ENCODE measurements at regions not wholly inside any gene's neighbourhood (a gene's known extent, or its start where the extent isn't known, plus 50 kb on each side); places are given as distances from the start of the nearest gene placed in this dataset.

DNA sequence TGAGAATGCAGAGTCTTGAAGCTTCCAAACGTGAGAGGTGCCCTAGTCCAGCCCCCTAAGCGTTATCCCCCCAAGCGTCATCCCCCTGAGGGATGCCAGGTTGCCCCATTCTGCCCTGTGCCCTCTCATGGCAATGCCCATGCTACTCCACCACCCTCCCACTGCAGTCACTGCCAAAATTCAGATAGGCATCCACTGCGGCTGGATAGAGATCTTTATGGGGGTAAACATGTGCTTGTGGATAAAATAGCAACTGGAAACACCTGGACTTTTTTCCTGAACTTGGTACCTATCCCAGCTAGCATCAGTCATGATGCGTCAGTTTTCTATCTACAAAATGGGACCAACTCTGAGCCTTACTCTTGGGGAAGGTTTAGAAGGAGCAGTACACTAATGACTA is 92.7 kb upstream of the HOXC13 start:
- intact Hi-C loops (cut with micrococcal nuclease) (no loop called here), dilution Hi-C loops (cut with MboI; ENCODE audit: extremely low pct_ligation_motif_present, low sequenced_read_pairs) (no loop called here)
- no peak overlapping the region for H3K4me3 ChIP-seq (replicated peaks in 1 of 3; ENCODE audit: insufficient read depth in 1 of 3, low read depth in 1 of 3, low read length in 3 of 3)
- no peak overlapping the region for H3K4me2 ChIP-seq (ENCODE audit: insufficient read depth, low read length)
- ChIA-PET CTCF (no interaction called here), POLR2A (no interaction called here)
- no peaks in the 10 kb centered on the region for H3K9me1 ChIP-seq (replicated peaks; ENCODE audit: control insufficient read depth, extremely low read depth, insufficient read depth, low read length)
- H3K9ac ChIP-seq (replicated peaks; ENCODE audit: extremely low read depth, insufficient read depth, low read length): no peak overlapping the region
- no peaks in the 10 kb centered on the region for H4K20me1 ChIP-seq (replicated peaks; ENCODE audit: control insufficient read depth, extremely low read depth, insufficient read depth, low read length)
- no peak overlapping the region for H2AFZ ChIP-seq (ENCODE audit: low read depth, low read length)
- no peak for TF ChIP-seq POLR2A (IDR thresholded peaks at IDR 0.05; ENCODE audit: low read depth, low read length)
- TF ChIP-seq EZH2 (IDR thresholded peaks at IDR 0.05; ENCODE audit: borderline replicate concordance, low read depth, low read length, severe bottlenecking): no peak
- no peak for TF ChIP-seq MYC (IDR thresholded peaks at IDR 0.05; ENCODE audit: low read depth, low read length)
- TF ChIP-seq POLR2AphosphoS5 (IDR thresholded peaks at IDR 0.05; ENCODE audit: insufficient read depth, low read depth, low read length): no peak
- TF ChIP-seq, protein P1, sequence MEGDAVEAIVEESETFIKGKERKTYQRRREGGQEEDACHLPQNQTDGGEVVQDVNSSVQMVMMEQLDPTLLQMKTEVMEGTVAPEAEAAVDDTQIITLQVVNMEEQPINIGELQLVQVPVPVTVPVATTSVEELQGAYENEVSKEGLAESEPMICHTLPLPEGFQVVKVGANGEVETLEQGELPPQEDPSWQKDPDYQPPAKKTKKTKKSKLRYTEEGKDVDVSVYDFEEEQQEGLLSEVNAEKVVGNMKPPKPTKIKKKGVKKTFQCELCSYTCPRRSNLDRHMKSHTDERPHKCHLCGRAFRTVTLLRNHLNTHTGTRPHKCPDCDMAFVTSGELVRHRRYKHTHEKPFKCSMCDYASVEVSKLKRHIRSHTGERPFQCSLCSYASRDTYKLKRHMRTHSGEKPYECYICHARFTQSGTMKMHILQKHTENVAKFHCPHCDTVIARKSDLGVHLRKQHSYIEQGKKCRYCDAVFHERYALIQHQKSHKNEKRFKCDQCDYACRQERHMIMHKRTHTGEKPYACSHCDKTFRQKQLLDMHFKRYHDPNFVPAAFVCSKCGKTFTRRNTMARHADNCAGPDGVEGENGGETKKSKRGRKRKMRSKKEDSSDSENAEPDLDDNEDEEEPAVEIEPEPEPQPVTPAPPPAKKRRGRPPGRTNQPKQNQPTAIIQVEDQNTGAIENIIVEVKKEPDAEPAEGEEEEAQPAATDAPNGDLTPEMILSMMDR (IDR thresholded peaks at IDR 0.05; ENCODE audit: extremely low read depth in 1 of 2, insufficient read depth in 1 of 2, low read depth in 1 of 2, low read length in 2 of 2): no peak
- TF ChIP-seq MAX (IDR thresholded peaks at IDR 0.05; ENCODE audit: insufficient read depth, insufficient read length): no peak
- TF ChIP-seq JUN (IDR thresholded peaks at IDR 0.05; ENCODE audit: borderline replicate concordance, insufficient read depth, insufficient read length, low read depth): no peak
- TF ChIP-seq GATA2 (IDR thresholded peaks at IDR 0.05; ENCODE audit: insufficient read depth, insufficient read length, low read depth, low read length): no peak
- TF ChIP-seq FOS (IDR thresholded peaks at IDR 0.05; ENCODE audit: borderline replicate concordance, insufficient read depth, low read length): no peak
- FAIRE-seq: no peak
- H3K4me1 ChIP-seq (ENCODE audit: control insufficient read depth, extremely low read depth, insufficient read depth, low read length): no peaks in the 10 kb centered on the region
- peaks cover 5 to 8% of the 10 kb centered on the region in 2 experiments for H3K27me3 ChIP-seq (ENCODE audit: control insufficient read depth in 2 of 2, insufficient read depth in 2 of 2, low read length in 2 of 2)
- no peaks in the 10 kb centered on the region for H3K36me3 ChIP-seq (ENCODE audit: control insufficient read depth in 2 of 2, extremely low read depth in 1 of 2, insufficient read depth in 2 of 2, low read length in 2 of 2)
- H3K79me2 ChIP-seq (ENCODE audit: control insufficient read depth, insufficient read depth, low read length): no peaks in the 10 kb centered on the region
- H3K27ac ChIP-seq (ENCODE audit: insufficient read depth, low read depth, low read length): no peak overlapping the region
- BruUV-seq (replicated peaks): no TSS peak
- no peaks in the 10 kb centered on the region for H3K9me3 ChIP-seq (replicated peaks; ENCODE audit: control insufficient read depth, insufficient read depth, low read length)
- no peak for DNase-seq (ENCODE audit: low read depth, low spot score)
